GM12873 (cell line): ENCODE measurements at regions not wholly inside any gene's neighbourhood (a gene's known extent, or its start where the extent isn't known, plus 50 kb on each side); places are given as distances from the start of the nearest gene placed in this dataset.

Experiments
- TF ChIP-seq, protein P1 (sequence below): IDR thresholded peaks from 2 replicates; pipeline ENCODE4 v1.5.1; 2012; ENCODE audit warnings: low read depth, mild to moderate bottlenecking, moderate library complexity, low read length, control low read depth; ENCODE audit not compliant: insufficient read depth; ENCODE audit errors: missing control alignments

DNA sequence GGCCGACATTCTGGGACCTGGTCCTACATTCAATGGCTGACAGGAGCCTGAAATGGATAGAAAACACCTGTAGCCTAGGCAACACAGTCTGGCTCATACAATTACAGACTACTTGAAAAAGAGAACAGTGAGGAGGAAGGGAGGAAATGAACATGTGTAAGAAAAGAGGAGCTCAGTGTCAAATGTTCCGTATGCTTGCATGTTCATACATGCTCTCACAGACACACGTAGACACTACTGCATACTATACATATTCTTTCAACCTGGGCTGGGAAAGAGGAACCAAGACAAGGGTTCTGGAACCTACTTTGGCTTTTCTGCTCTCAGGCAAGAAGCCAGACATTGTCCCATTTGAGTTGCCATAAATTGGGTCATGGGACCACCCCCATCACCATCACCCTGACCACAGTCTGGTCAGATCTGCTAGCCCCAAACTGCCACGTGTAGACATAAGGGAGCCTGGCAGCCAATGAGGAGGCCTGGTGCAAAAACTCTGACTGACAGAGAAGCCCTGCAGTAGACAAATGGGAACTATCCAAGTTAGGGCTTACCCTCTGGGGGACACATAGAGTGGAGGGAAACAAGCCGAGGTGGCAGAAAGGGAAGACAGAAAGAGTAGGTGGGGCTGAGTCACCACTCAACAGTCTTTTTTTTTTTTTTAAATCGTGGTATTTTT, 310.0 kb downstream of the SHQ1 start:
- TF ChIP-seq, protein P1, sequence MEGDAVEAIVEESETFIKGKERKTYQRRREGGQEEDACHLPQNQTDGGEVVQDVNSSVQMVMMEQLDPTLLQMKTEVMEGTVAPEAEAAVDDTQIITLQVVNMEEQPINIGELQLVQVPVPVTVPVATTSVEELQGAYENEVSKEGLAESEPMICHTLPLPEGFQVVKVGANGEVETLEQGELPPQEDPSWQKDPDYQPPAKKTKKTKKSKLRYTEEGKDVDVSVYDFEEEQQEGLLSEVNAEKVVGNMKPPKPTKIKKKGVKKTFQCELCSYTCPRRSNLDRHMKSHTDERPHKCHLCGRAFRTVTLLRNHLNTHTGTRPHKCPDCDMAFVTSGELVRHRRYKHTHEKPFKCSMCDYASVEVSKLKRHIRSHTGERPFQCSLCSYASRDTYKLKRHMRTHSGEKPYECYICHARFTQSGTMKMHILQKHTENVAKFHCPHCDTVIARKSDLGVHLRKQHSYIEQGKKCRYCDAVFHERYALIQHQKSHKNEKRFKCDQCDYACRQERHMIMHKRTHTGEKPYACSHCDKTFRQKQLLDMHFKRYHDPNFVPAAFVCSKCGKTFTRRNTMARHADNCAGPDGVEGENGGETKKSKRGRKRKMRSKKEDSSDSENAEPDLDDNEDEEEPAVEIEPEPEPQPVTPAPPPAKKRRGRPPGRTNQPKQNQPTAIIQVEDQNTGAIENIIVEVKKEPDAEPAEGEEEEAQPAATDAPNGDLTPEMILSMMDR: no peak

DNA sequence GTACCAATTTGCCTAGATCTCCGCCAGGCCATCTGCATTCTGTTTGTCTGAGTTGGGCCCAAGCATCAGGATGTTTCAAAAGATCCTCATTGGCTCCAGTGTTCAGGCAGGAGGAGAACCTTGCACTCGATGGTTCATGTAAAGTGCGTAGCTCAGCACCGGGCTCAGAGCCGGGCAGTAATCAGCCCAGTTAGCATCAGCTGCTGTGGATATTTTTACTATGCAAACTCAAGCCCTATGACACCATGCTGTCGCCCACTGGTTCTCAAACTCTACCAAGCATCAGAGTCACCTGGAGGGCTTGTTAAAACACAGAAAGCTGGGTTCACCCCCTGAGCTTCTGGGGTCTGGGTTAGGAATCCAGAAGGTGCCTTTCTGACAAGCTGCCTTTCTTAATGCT, 310.8 kb downstream of the SHQ1 start:
- TF ChIP-seq, protein P1: no peak

DNA sequence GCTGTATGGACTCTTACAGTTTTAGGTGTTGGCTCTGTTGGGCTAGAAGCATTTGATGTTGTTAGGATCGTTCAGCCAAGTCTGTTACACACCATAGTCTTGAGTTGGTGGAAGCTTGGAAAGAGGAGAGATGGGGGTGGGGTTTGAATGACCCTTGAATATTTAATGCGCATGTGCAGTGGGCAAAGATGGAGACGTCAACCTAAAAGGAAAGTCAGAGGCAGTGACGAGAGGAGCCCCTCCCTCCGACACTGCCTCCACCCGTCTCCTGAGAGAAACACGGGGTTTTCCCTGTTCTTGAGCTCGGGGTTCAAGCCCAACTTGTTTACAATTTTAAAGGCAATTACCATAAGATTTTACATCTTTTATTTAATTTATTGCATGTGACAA, 311.4 kb downstream of the SHQ1 start:
- TF ChIP-seq, protein P1: no peak

DNA sequence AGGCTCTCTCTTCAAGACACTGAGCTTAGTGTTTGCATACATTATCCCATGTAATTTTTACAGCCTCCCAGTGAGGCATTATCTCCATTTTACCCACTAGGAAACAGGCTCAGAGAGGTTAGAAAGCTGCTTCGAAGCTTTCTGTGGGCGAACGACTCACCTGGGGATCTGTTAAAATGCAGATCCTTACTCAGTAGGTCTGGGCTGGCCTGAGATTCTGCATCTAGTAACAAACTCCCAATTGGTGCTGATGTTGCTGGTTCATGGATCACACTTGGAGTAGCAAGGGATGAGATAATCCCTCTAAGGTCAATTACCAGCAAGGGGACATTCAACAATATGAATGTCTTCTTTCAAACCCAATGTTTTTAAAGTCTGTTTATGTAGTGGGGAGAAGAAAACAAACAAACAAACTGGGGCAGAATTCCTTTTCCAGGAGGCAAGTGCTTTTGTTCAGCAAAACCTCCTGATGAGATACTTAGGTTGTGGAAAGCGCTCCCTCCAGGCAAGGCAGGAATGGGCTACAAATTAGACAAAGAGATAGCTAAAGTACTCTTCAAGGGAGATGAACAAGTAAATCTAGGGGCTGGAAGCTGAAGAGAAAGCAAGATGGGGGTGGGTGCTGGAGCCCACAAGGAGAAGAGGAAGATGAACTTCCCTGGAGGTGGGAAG, 311.9 kb downstream of the SHQ1 start:
- TF ChIP-seq, protein P1: no peak

DNA sequence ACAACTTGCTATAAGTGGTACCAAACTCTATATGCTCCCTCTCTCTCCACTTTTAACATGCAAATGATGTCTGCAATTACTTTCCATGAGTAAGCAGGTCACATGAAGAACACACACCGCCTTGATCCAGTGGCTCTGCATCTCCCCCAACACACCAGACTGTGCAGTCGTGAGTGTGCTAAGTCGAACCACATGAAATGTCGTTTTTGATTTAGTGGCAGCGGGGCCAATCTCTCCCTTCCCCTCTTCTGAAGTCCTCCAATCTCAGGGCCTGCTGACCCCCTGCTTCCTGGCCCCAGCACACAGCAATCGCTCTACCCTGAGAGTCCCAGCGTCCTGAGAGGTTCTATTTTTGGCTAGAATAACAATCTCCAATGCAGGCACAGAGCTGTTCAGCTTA, 312.5 kb downstream of the SHQ1 start:
- TF ChIP-seq, protein P1: no peak

DNA sequence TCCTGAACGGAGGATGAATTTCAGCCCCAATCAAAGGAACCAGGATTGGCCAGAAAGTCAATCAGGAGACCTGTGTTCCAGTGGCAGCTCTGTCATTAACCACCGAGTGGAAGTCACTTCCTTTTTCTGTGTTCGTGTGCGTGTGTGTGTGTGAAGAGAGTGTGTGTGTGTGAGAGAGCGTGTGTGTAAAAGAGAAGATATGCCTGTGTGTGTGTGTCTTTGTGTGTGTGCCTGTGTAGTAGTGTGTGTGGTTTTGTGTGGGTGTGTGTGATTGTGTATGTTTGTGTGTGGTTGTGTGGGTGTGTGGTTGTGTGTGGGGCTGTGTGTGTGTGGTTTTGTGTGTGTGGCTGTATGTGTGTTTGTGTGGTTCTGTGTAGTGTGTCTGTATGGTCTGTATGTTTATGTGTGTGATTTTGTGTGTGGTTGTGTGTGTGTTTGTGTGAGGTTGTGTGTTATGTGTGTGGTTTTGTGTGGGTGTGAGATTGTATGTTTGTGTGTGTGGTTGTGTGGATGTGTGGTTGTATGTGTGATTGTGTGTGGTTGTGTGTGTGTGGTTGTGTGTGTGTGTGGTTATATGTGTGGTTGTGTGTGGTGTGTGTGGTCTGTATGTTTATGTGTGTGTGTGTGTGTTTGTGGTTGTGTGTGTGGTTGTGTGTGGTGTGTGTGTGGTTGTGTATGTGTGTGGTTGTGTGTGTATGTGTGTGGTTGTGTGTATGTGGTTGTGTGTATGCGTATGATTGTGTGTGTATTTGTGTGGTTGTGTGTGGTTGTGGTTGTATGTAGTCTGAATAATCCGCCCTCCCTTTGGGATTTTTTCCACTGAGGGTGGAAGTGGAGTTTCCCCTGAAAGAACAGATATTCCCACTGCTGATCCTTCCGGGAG, 314.4 kb downstream of the SHQ1 start:
- TF ChIP-seq, protein P1: no peak

DNA sequence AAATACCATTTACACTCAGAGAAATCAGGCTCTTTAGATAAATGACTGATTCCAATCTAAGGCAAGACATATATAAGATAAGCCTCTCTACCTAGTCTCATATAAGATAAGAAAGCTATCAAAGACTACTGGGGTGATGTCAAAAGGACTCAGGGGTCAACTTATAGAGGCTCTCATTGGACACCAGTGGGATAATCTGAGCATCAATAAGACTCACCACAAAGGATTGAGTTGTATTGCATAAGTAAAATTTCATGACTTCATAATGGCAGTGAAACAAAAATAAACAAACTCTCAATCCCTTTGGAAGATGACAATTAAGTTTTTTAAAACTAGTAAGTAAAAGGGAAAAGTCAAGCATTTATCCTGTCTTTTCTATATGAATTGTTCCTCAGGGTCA, 317.8 kb downstream of the SHQ1 start:
- TF ChIP-seq, protein P1: no peak
